Stimulated activated naive B cell treated with anti-CD40 and anti-IgM and Interleukin-4, amounts not matched to agents 10 μg/mL and 1 μg/mL and 100 μg/mL, for 72 hours (primary cell): ENCODE measurements at regions not wholly inside any gene's neighbourhood (a gene's known extent, or its start where the extent isn't known, plus 50 kb on each side); places are given as distances from the start of the nearest gene placed in this dataset.

Experiments
- ATAC-seq, 2 donors: fragments of 150-1000 bp; cut with Tn5 transposase; replicated peaks; 2 replicates each; pipeline ENCODE4 v1.10.0; 2021; ENCODE audit warnings: moderate library complexity in 1 of 2
- DNase-seq: peaks from one replicate; pipeline ENCODE4 v3.0.0; 2021
- H3K27ac Mint-ChIP-seq: one replicate; pipeline ENCODE4 v1.8.0; 2022; ENCODE audit warnings: mild to moderate bottlenecking, mixed read lengths
- H3K27me3 Mint-ChIP-seq, 2 donors: one replicate each; pipeline ENCODE4 v1.8.0; 2022; ENCODE audit warnings: mixed read lengths in 2 of 2
- H3K36me3 Mint-ChIP-seq, 2 donors: one replicate each; pipeline ENCODE4 v1.8.0; 2022; ENCODE audit warnings: mixed read lengths in 2 of 2, mild to moderate bottlenecking in 1 of 2
- H3K4me1 Mint-ChIP-seq, 2 donors: one replicate each; pipeline ENCODE4 v1.8.0; 2022; ENCODE audit warnings: mixed read lengths in 2 of 2, mild to moderate bottlenecking in 1 of 2
- H3K4me3 Mint-ChIP-seq, 2 donors: one replicate each; pipeline ENCODE4 v1.8.0; 2022; ENCODE audit warnings: mild to moderate bottlenecking in 2 of 2, mixed read lengths in 2 of 2, moderate library complexity in 1 of 2
- H3K9me3 Mint-ChIP-seq, 2 donors: one replicate each; pipeline ENCODE4 v1.8.0; 2022; ENCODE audit warnings: mixed read lengths in 2 of 2, mild to moderate bottlenecking in 1 of 2

DNA sequence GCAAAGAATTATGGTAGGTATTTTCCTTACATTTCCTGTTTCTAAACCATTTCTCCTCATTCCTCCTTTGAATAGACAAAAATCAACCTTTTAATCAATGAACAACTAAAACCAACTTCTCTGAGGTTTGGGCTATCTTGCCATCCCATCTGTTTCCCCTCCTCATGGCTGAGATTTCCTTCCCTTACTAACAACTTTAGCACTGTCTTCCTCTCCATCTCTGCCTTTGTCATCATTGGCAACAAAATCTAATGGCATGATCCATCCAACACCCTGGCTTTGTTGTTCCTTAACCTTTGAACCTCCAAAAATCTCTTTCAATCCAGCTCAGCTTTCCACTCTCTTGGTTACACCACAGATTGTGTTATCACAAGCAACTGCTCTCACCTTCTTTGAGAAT lies 95.3 kb upstream of the FAM136A start:
- DNase-seq: no peak
- Mint-ChIP-seq H3K27ac (no peak overlapping the region), H3K4me1 (no peaks in the 10 kb centered on the region), H3K9me3 (no peaks in the 10 kb centered on the region), H3K27me3 (peaks cover 35 to 38% of the 10 kb centered on the region in 2 donors), H3K36me3 (no peaks in the 10 kb centered on the region), H3K4me3 (no peak overlapping the region)
- ATAC-seq: no peak

DNA sequence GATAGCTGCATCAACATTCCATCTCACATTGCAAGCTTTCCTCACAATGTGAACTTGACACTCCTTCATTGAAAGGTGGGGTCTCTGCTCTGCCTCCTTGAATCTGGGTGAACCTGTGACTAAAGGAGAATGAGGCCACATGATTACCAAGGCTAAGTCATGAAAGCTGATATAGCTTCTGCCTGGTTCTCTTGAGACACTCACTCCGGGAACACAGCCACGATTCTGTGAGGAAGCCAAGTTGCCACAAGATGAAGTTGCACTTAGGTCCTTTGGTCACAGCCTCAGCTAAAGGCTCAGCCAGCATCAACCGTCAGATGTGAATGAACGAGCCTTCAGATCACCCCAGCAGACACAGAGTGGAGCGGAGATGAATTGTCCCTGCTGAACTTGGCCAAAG lies 94.7 kb upstream of the FAM136A start:
- Mint-ChIP-seq H3K27me3 (peaks cover 30 to 33% of the 10 kb centered on the region in 2 donors), H3K4me3 (no peak overlapping the region), H3K9me3 (no peaks in the 10 kb centered on the region), H3K4me1 (no peaks in the 10 kb centered on the region), H3K36me3 (no peaks in the 10 kb centered on the region), H3K27ac (no peak overlapping the region)
- DNase-seq (no peak), ATAC-seq (no peak)

DNA sequence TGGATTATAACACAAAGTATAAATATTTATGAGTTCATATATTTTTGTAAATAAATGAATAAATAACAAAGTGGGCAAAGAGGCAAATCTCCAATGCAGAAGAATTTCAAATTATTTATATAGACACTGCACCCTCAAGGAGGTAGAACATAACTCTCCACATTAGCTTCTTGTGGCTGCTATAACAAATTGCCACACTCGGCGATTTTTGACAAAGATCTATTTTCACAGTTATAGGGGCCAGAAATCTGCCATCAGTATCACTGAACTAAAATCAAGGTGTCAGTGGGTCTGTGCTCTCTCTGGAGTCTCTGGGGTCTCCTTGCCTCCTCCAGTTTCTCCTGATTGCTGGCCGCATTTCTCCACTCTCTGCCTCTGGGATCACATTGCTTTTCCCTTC lies 92.0 kb upstream of the FAM136A start:
- H3K27ac Mint-ChIP-seq: no peak overlapping the region
- DNase-seq: no peak
- H3K9me3 Mint-ChIP-seq: no peaks in the 10 kb centered on the region
- H3K4me1 Mint-ChIP-seq: no peaks in the 10 kb centered on the region
- ATAC-seq: no peak
- H3K4me3 Mint-ChIP-seq: no peak overlapping the region
- no peaks in the 10 kb centered on the region for H3K36me3 Mint-ChIP-seq
- peaks cover 22 to 27% of the 10 kb centered on the region in 2 donors for H3K27me3 Mint-ChIP-seq

DNA sequence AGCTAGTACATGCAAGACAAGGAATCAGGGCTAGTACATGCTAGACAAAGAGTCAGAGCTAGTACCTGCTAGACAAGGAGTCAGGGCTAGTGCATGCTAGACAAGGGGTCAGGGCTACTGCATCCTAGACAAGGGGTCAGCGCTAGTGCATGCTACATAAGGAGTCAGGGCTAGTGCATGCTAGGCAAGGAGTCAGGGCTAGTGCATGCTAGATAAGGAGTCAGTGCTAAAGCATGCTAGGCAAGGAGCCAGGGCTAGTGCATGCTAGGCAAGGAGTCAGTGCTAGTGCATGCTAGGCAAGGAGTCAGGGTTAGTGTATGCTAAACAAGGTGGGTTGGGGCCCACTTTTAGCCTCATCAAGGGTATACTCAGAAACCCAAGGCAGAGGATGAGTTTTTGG lies 90.1 kb upstream of the FAM136A start:
- H3K9me3 Mint-ChIP-seq: no peaks in the 10 kb centered on the region
- H3K27me3 Mint-ChIP-seq: peaks cover 18 to 24% of the 10 kb centered on the region in 2 donors
- ATAC-seq (no peak), DNase-seq (no peak)
- H3K4me1 Mint-ChIP-seq: no peaks in the 10 kb centered on the region
- no peaks in the 10 kb centered on the region for H3K36me3 Mint-ChIP-seq
- no peak overlapping the region for H3K4me3 Mint-ChIP-seq
- H3K27ac Mint-ChIP-seq: no peak overlapping the region

DNA sequence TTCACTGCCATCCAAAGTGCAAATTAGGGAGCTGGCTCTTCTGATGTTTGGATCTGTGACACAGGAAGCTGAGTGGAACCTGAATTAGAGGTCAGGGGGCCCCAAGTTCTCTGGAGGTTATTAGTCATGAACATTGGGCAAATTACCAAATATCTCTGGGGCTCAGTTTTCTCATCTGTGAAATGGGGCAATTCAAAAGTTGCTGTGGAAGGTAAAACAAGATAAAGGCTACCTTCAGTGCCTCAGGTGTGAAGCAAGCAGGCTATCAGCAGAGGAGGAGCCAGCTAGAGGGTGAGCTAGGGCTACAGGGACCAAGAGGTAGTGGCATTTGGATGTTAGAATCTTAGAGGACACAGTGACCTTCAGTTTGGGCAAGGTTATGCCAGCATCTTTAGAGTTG lies 89.4 kb upstream of the FAM136A start:
- no peaks in the 10 kb centered on the region for H3K36me3 Mint-ChIP-seq
- peaks cover 19 to 29% of the 10 kb centered on the region in 2 donors for H3K27me3 Mint-ChIP-seq
- H3K9me3 Mint-ChIP-seq: no peaks in the 10 kb centered on the region
- DNase-seq: no peak
- no peaks in the 10 kb centered on the region for H3K4me1 Mint-ChIP-seq
- ATAC-seq: no peak
- H3K27ac Mint-ChIP-seq: no peak overlapping the region
- H3K4me3 Mint-ChIP-seq: no peak overlapping the region

DNA sequence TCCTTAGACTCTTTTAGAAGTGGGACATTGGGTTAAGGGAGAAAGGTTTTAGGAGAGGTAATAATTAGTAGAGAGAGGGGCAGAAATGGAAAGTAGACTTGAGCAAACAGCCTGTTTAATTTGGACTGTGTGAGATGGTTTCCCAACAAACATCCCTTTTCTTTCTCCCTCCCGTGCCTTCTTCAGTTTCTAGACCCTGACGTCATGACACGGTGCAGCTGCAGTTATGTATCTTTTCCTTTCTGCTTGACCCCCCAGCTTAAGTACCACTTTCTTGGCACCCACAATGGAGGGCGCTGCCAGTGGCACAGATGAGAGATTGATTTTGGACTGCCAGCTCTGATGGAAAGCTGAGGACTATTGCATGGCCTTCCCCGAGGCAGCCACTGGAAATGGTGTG lies 86.9 kb upstream of the FAM136A start:
- Mint-ChIP-seq H3K27ac (no peak overlapping the region), H3K9me3 (no peaks in the 10 kb centered on the region), H3K27me3 (peaks cover 19 to 20% of the 10 kb centered on the region in 2 donors), H3K36me3 (no peaks in the 10 kb centered on the region), H3K4me3 (no peak overlapping the region), H3K4me1 (no peaks in the 10 kb centered on the region)
- no peak for DNase-seq
- ATAC-seq: no peak

DNA sequence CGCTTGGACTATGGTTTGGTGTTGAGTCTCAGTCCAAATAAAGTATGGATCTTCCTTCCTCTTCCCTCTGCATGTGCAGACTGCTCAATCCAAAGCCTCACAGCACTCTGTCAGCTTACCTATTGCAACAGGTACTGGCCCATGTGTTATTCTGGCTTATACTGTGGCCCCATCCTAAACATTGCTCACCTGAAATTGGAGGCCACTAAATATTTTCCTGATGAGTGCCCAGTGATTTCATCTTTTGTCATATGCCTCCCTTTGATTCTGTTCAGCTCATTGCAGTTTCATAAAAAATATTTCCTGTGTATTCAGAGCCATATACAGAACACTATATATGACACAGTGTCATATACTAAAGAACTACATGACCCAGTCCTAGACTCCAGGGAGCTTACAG lies 86.3 kb upstream of the FAM136A start:
- Mint-ChIP-seq H3K27me3 (peaks cover 25% of the 10 kb centered on the region in 2 donors), H3K36me3 (no peaks in the 10 kb centered on the region)
- DNase-seq: no peak

DNA sequence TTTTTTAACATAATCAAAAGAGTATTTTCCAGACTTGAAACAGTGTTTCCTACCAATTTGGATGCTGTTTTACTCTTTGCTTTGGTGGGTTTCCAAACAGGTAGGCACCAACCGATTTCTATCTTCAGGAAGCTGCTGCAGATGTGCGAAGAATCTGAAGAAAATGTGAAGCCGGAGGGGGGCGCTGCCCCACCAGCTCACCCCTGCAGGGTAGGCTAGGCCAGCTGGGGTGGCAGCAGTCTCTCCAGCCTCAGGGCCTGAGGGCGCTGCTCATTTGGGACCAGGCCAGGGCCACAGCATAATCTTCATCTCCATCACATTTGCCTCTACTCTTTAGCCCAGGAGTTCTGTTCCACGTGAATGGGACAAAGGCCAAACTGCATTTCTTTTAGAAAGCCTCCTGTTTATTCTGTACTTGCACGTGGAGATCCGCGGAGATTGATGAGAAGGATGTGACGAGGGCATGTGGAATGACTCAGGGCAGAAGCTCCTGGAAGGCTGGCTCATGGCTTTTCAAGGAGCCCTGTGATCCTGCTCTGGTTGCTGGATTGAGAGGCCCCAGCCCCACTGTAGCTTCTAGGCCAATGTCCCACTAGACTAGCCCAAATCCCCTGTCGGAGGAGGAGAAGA lies 84.2 kb upstream of the FAM136A start:
- Mint-ChIP-seq H3K27ac (no peak overlapping the region), H3K4me3 (no peak overlapping the region), H3K9me3 (peaks cover 0 to 2% of the 10 kb centered on the region in 2 donors), H3K27me3 (peaks cover 25 to 31% of the 10 kb centered on the region in 2 donors), H3K4me1 (no peaks in the 10 kb centered on the region), H3K36me3 (no peaks in the 10 kb centered on the region)
- DNase-seq: no peak
- no peak for ATAC-seq

More for the DNA sequence above, 86.3 kb upstream of the FAM136A start:
- no peaks in the 10 kb centered on the region for H3K4me1 Mint-ChIP-seq
- peaks cover 0 to 2% of the 10 kb centered on the region in 2 donors for H3K9me3 Mint-ChIP-seq
- no peak for ATAC-seq
- H3K27ac Mint-ChIP-seq: no peak overlapping the region
- no peak overlapping the region for H3K4me3 Mint-ChIP-seq

DNA sequence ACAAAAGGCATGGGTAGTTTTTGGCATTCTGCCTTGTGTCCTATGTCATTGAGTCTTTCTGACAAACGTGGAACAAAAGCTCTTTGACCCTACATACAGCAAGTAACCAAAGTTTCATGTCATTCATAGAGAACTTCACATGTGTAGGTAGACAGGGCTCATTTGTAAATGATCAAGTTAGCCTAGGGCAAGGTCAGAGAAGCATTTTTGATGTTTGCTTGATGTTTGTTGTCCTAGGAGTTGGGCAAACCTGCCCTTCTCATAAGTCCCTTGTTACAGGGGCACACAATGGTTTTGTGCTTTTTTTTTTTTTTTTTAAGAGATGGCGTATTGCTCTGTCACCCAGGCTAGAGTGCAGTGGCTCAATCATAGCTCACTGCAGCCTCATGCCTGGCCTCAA lies 83.3 kb upstream of the FAM136A start:
- H3K27me3 Mint-ChIP-seq: peaks cover 25 to 31% of the 10 kb centered on the region in 2 donors
- no peaks in the 10 kb centered on the region for H3K4me1 Mint-ChIP-seq

DNA sequence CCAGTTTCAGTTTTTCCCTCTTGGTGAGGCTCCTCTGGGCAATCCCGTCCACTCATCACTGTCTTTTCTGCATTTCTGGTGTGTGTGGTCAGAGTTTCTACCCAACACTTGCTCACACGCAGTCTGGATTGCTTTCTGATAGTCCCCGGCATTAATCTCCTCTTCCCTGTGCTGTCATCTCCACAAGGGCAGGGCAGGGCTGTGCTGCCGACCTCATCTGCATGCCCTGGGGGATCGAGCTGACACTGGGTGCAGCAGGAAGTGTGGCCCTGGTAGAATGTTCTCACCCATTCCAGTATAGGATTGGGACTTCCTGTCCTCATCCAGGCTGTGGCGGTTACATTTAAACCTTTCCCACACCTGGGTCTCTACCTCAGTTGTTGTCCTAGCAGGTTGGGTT lies 80.0 kb upstream of the FAM136A start:
- Mint-ChIP-seq H3K4me3 (no peak overlapping the region), H3K27ac (no peak overlapping the region), H3K9me3 (peaks cover 0 to 2% of the 10 kb centered on the region in 2 donors), H3K27me3 (peaks cover 23 to 30% of the 10 kb centered on the region in 2 donors), H3K4me1 (no peaks in the 10 kb centered on the region), H3K36me3 (no peaks in the 10 kb centered on the region)
- no peak for DNase-seq
- ATAC-seq: no peak

More for the DNA sequence above, 83.3 kb upstream of the FAM136A start:
- Mint-ChIP-seq H3K4me3 (no peak overlapping the region), H3K9me3 (peaks cover 0 to 2% of the 10 kb centered on the region in 2 donors), H3K36me3 (no peaks in the 10 kb centered on the region), H3K27ac (no peak overlapping the region)
- DNase-seq (no peak), ATAC-seq (no peak)

DNA sequence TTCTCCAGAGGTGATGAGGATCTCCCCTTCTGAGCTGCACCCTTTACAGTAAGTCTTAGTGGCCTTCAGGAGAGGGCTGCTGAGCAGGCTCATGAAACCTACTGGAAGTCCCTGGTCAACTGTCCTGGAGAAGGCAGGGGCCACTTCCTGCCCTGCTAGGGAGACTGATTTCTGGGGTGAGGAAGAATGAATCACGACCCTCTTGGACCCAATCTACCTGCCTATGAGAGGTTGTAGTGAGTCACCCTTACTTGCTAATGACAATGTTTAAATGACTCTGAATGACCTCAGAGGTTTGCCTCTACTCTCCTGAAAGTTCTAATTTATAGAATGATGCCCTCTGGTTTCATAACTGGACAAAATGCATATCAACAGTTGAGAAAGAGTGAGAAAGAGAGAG lies 79.4 kb upstream of the FAM136A start:
- no peak overlapping the region for H3K4me3 Mint-ChIP-seq
- H3K27me3 Mint-ChIP-seq: peaks cover 17 to 26% of the 10 kb centered on the region in 2 donors
- no peaks in the 10 kb centered on the region for H3K4me1 Mint-ChIP-seq
- ATAC-seq (no peak), DNase-seq (no peak)
- no peaks in the 10 kb centered on the region for H3K36me3 Mint-ChIP-seq
- H3K27ac Mint-ChIP-seq: no peak overlapping the region
- H3K9me3 Mint-ChIP-seq: peaks cover 0 to 2% of the 10 kb centered on the region in 2 donors

DNA sequence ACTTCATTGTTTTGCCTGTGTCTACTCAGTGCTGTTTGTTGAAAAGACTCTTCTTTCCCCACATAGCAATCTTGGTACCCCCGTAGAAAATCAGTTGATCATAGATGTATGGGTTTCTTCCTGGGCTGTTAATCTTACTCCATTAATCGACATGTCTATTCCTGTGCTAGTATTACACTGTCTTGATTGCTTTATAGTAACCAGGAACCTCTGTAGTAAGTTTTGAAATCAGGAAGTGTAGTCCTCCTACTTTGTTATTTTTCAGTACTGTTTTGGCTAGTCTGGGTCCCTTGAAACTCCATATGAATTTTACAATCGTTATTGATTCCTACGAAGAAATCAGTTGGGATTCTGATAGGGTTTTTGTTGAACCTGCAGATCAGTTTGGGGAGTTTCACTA lies 78.8 kb upstream of the FAM136A start:
- Mint-ChIP-seq H3K9me3 (peaks cover 0 to 2% of the 10 kb centered on the region in 2 donors), H3K27me3 (peaks cover 15 to 20% of the 10 kb centered on the region in 2 donors), H3K4me1 (no peaks in the 10 kb centered on the region), H3K4me3 (no peak overlapping the region), H3K36me3 (no peaks in the 10 kb centered on the region), H3K27ac (no peak overlapping the region)
- DNase-seq (no peak), ATAC-seq (no peak)

DNA sequence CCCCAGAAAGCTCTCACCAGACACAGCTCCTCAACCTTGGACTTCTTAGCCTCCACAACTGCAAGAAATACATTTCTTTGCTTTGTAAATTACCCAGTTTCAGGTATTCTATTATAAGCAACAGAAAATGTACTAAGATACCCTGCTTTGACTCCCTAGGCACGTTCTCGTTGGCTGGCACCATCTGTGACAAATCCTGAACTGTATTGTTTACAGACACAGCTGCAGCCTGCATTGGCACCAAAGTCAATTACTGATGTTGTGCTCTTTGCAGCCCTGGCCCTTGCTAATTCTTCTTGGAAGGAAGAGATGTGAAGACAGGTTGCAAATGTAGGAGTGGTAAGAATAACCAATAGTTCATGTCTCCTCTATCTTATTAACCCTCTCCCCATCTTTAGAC lies 72.7 kb upstream of the FAM136A start:
- Mint-ChIP-seq H3K4me3 (no peak overlapping the region), H3K36me3 (peaks cover 0 to 2% of the 10 kb centered on the region in 2 donors), H3K4me1 (no peaks in the 10 kb centered on the region), H3K9me3 (peaks cover 0 to 8% of the 10 kb centered on the region in 2 donors), H3K27me3 (peaks cover 8 to 15% of the 10 kb centered on the region in 2 donors), H3K27ac (no peak overlapping the region)
- ATAC-seq: no peak
- DNase-seq: no peak

DNA sequence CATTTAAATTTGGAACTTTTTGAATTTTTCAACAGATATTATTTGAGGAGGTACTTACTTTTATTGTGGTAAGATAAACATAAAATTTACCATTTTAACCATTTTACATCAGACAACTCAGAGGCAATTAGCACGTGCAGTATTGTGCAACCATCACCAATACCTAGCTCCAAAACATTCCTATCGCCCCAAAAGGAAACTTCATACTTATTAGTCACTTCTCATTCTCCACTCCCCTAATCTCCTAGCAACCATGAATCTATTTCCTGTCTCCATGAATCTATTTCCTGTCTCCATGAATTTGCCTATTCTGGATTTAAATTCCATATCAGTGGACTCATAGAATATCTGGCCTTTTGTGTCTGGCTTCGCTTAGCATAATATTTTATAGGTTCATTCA lies 69.9 kb upstream of the FAM136A start:
- no peak for ATAC-seq
- peaks cover 0 to 8% of the 10 kb centered on the region in 2 donors for H3K9me3 Mint-ChIP-seq
- no peaks in the 10 kb centered on the region for H3K4me1 Mint-ChIP-seq
- peaks cover 0 to 2% of the 10 kb centered on the region in 2 donors for H3K36me3 Mint-ChIP-seq
- H3K4me3 Mint-ChIP-seq: no peak overlapping the region
- peaks cover under 1 to 6% of the 10 kb centered on the region in 2 donors for H3K27me3 Mint-ChIP-seq
- no peak overlapping the region for H3K27ac Mint-ChIP-seq
- DNase-seq: no peak

DNA sequence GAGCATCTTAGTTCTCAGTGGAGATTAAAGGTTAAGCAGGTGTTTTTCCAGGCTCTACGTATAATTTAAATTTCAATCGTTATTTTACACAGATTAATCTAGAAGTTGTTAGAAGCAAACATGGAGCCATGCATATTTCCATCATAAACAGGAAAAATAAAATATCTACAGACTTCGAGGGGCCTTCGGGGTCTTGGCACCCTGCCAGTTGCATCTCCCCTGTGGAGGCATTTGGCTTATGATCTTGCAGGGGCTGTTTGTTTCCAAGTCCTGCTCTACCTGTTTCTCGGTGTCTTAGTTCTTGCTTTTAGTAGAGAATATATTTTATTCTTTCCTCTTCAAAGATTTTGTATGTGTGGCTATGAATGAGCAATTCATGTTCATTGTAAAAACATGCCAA lies 67.2 kb upstream of the FAM136A start:
- Mint-ChIP-seq H3K27me3 (peaks cover 4 to 6% of the 10 kb centered on the region in 2 donors), H3K36me3 (peaks cover 0 to 2% of the 10 kb centered on the region in 2 donors), H3K27ac (no peak overlapping the region), H3K4me1 (no peaks in the 10 kb centered on the region), H3K9me3 (peaks cover 0 to 8% of the 10 kb centered on the region in 2 donors), H3K4me3 (no peak overlapping the region)
- DNase-seq (no peak), ATAC-seq (no peak)
